Mucosa of stomach (tissue), 1 donor: ENCODE measurements at regions not wholly inside any gene's neighbourhood (a gene's known extent, or its start where the extent isn't known, plus 50 kb on each side); places are given as distances from the start of the nearest gene placed in this dataset.
"Not testable (repeated sequence)": the region's sequence is repeated elsewhere in the genome, so short reads cannot be mapped to it uniquely, and the experiment has no call there.

Experiments used
- H3K27me3 ChIP-seq: one replicate; pipeline ENCODE4 v1.7.0; 2013; ENCODE audit warnings: mild to moderate bottlenecking, low read length; ENCODE audit not compliant: control insufficient read depth, insufficient read depth
- H3K36me3 ChIP-seq: one replicate; pipeline ENCODE4 v1.7.0; 2013; ENCODE audit warnings: low read length; ENCODE audit not compliant: control insufficient read depth, insufficient read depth
- H3K4me1 ChIP-seq: one replicate; pipeline ENCODE4 v1.7.0; 2013; ENCODE audit warnings: mild to moderate bottlenecking, low read length; ENCODE audit not compliant: control insufficient read depth, insufficient read depth
- H3K4me3 ChIP-seq: one replicate; pipeline ENCODE4 v1.7.0; 2013; ENCODE audit warnings: low read length
- H3K9ac ChIP-seq: one replicate; pipeline ENCODE4 v1.7.0; 2013; ENCODE audit warnings: mild to moderate bottlenecking, low read length, moderate library complexity
- H3K9me3 ChIP-seq: one replicate; pipeline ENCODE4 v1.7.0; 2013; ENCODE audit warnings: mild to moderate bottlenecking, low read length, moderate library complexity; ENCODE audit not compliant: control insufficient read depth
- donor health status: Pancreatic carcinoma.

- Histone ChIP-seq H3K36me3 (no peaks in the 10 kb centered on the region), H3K9ac (no peak overlapping the region), H3K4me3 (no peak overlapping the region), H3K9me3 (no peaks in the 10 kb centered on the region), H3K4me1 (peaks cover 4% of the 10 kb centered on the region), H3K27me3 (no peaks in the 10 kb centered on the region)
These were observed 92.3 kb upstream of the CD44 start for GRCh38 chr11:35046681-35047080.

GRCh38 chr11:35047179-35047578 lies 91.8 kb upstream of the CD44 start:
- Histone ChIP-seq H3K36me3 (no peaks in the 10 kb centered on the region), H3K9me3 (no peaks in the 10 kb centered on the region), H3K4me1 (peaks cover 4% of the 10 kb centered on the region), H3K27me3 (no peaks in the 10 kb centered on the region), H3K9ac (no peak overlapping the region), H3K4me3 (no peak overlapping the region)

GRCh38 chr11:35047769-35048168 lies 91.2 kb upstream of the CD44 start:
- Histone ChIP-seq H3K4me1 (peaks cover 4% of the 10 kb centered on the region), H3K4me3 (no peak overlapping the region), H3K36me3 (no peaks in the 10 kb centered on the region), H3K27me3 (no peaks in the 10 kb centered on the region), H3K9ac (no peak overlapping the region), H3K9me3 (no peaks in the 10 kb centered on the region)

- H3K4me3 ChIP-seq, H3K36me3 ChIP-seq, H3K9me3 ChIP-seq, H3K9ac ChIP-seq, H3K4me1 ChIP-seq, H3K27me3 ChIP-seq: not testable (repeated sequence)
These were observed 90.6 kb upstream of the CD44 start for GRCh38 chr11:35048346-35048745.

- peaks cover 4% of the 10 kb centered on the region for H3K4me1 ChIP-seq
- H3K4me3 ChIP-seq: no peak overlapping the region
- H3K36me3 ChIP-seq: no peaks in the 10 kb centered on the region
- no peaks in the 10 kb centered on the region for H3K27me3 ChIP-seq
- H3K9ac ChIP-seq: no peak overlapping the region
- H3K9me3 ChIP-seq: no peaks in the 10 kb centered on the region
These were observed 89.0 kb upstream of the CD44 start for GRCh38 chr11:35049859-35050531.

GRCh38 chr11:35050541-35050995 lies 88.4 kb upstream of the CD44 start:
- no peaks in the 10 kb centered on the region for H3K27me3 ChIP-seq
- no peak overlapping the region for H3K4me3 ChIP-seq
- H3K36me3 ChIP-seq: no peaks in the 10 kb centered on the region
- no peak overlapping the region for H3K9ac ChIP-seq
- peaks cover 4% of the 10 kb centered on the region for H3K4me1 ChIP-seq
- no peaks in the 10 kb centered on the region for H3K9me3 ChIP-seq

- no peaks in the 10 kb centered on the region for H3K36me3 ChIP-seq
- no peaks in the 10 kb centered on the region for H3K9me3 ChIP-seq
- no peaks in the 10 kb centered on the region for H3K4me1 ChIP-seq
- H3K9ac ChIP-seq: no peak overlapping the region
- H3K27me3 ChIP-seq: no peaks in the 10 kb centered on the region
- no peak overlapping the region for H3K4me3 ChIP-seq
These were observed 82.4 kb upstream of the CD44 start for GRCh38 chr11:35056391-35057093.

GRCh38 chr11:35057926-35058668 lies 80.9 kb upstream of the CD44 start:
- H3K27me3 ChIP-seq: no peaks in the 10 kb centered on the region
- no peaks in the 10 kb centered on the region for H3K36me3 ChIP-seq
- no peaks in the 10 kb centered on the region for H3K9me3 ChIP-seq
- no peak overlapping the region for H3K4me3 ChIP-seq
- no peaks in the 10 kb centered on the region for H3K4me1 ChIP-seq
- no peak overlapping the region for H3K9ac ChIP-seq

- H3K36me3 ChIP-seq: no peaks in the 10 kb centered on the region
- no peaks in the 10 kb centered on the region for H3K27me3 ChIP-seq
- H3K4me3 ChIP-seq: no peak overlapping the region
- no peaks in the 10 kb centered on the region for H3K4me1 ChIP-seq
- no peak overlapping the region for H3K9ac ChIP-seq
- no peaks in the 10 kb centered on the region for H3K9me3 ChIP-seq
These were observed 80.1 kb upstream of the CD44 start for GRCh38 chr11:35058669-35059434.

- Histone ChIP-seq H3K27me3 (no peaks in the 10 kb centered on the region), H3K36me3 (no peaks in the 10 kb centered on the region), H3K4me1 (peaks cover under 1% of the 10 kb centered on the region), H3K9me3 (no peaks in the 10 kb centered on the region), H3K4me3 (no peak overlapping the region), H3K9ac (no peak overlapping the region)
These were observed 77.2 kb upstream of the CD44 start for GRCh38 chr11:35061516-35062440.

- Histone ChIP-seq H3K36me3 (no peaks in the 10 kb centered on the region), H3K4me3 (no peak overlapping the region), H3K9me3 (no peaks in the 10 kb centered on the region), H3K4me1 (peaks cover 5% of the 10 kb centered on the region), H3K27me3 (no peaks in the 10 kb centered on the region), H3K9ac (no peak overlapping the region)
These were observed 75.5 kb upstream of the CD44 start for GRCh38 chr11:35063488-35063931.
